Skeletal muscle satellite cell (primary cell): ENCODE measurements at regions not wholly inside any gene's neighbourhood (a gene's known extent, or its start where the extent isn't known, plus 50 kb on each side); places are given as distances from the start of the nearest gene placed in this dataset.

ENCODE experiments used
- H3K27me3 ChIP-seq: 2 replicates; pipeline ENCODE4 v1.7.0; 2013; ENCODE audit warnings: low read length; ENCODE audit not compliant: control insufficient read depth, insufficient read depth
- H3K36me3 ChIP-seq: 2 replicates; pipeline ENCODE4 v1.7.0; 2013; ENCODE audit warnings: mild to moderate bottlenecking, control low read depth, low read length; ENCODE audit not compliant: insufficient read depth
- H3K4me1 ChIP-seq: 2 replicates; pipeline ENCODE4 v1.7.0; 2013; ENCODE audit warnings: low read length; ENCODE audit not compliant: control insufficient read depth, insufficient read depth
- H3K4me2 ChIP-seq: 2 replicates; pipeline ENCODE4 v1.7.0; 2013; ENCODE audit warnings: mild to moderate bottlenecking, low read length
- H3K4me3 ChIP-seq: 2 replicates; pipeline ENCODE4 v1.7.0; 2013; ENCODE audit warnings: low read length
- H3K9ac ChIP-seq: 2 replicates; pipeline ENCODE4 v1.7.0; 2013; ENCODE audit warnings: mild to moderate bottlenecking, low read depth, low read length, moderate library complexity
- H3K9me3 ChIP-seq: replicated peaks from 2 replicates; pipeline ENCODE4 v1.7.0; 2013; ENCODE audit warnings: mild to moderate bottlenecking, control low read depth, low read length

GRCh38 chr6:134844120-134844519, 105.8 kb downstream of the ALDH8A1 start:
- no peak overlapping the region for H3K4me3 ChIP-seq

GRCh38 chr6:134840086-134840867, 109.6 kb downstream of the ALDH8A1 start:
- Histone ChIP-seq H3K4me2 (no peak overlapping the region), H3K4me1 (peaks cover 7% of the 10 kb centered on the region)

More at GRCh38 chr6:134844120-134844519, 105.8 kb downstream of the ALDH8A1 start:
- H3K27me3 ChIP-seq = peaks cover 5% of the 10 kb centered on the region
- no peak overlapping the region for H3K4me2 ChIP-seq
- no peak overlapping the region for H3K9ac ChIP-seq
- no peaks in the 10 kb centered on the region for H3K9me3 ChIP-seq
- no peaks in the 10 kb centered on the region for H3K4me1 ChIP-seq
- H3K36me3 ChIP-seq = no peaks in the 10 kb centered on the region

DNA sequence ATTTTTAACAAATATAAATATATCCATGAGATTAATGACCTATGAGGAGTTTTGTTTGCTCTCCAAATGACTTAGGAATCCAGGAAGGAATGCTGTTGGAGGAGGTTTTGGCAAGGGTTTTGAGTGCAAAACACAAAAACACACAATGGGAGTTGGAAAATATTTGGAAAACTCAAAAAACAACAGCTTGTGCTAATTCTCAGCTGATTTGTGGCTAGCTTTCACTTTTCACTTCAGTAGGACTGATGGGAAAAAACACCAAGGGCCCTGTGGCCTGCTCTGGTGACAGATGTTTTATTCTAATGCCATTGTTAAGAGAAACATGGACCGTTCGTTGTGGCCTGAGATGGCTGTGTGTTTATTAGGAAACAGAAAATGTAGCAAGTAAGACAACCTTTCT, 113.9 kb downstream of the ALDH8A1 start:
- Histone ChIP-seq H3K36me3 (no peaks in the 10 kb centered on the region), H3K4me1 (peaks cover 7% of the 10 kb centered on the region), H3K4me3 (no peak overlapping the region), H3K9ac (no peak overlapping the region), H3K27me3 (no peaks in the 10 kb centered on the region), H3K4me2 (no peak overlapping the region), H3K9me3 (no peaks in the 10 kb centered on the region)

More at GRCh38 chr6:134840086-134840867, 109.6 kb downstream of the ALDH8A1 start:
- H3K9ac ChIP-seq = no peak overlapping the region
- no peaks in the 10 kb centered on the region for H3K36me3 ChIP-seq
- no peak overlapping the region for H3K4me3 ChIP-seq
- no peaks in the 10 kb centered on the region for H3K9me3 ChIP-seq
- H3K27me3 ChIP-seq = no peaks in the 10 kb centered on the region

DNA sequence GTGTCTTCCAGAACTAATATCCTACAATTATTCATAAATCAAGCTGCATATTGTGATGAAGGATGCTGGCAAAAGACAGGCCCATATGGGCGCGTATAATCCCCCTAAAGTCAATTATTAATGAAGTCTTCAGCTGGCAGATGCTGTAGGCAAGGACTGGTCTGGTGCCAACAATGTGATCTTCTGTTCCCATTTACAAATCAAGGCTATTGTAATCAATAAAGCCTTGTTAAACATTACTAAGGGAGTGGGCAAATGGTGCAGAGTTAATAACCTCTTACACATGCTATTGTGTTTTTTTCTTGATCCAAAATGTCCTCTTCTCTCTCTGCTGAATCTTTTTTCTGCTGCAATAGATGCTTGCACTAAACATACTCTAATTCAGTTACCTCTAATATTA, 119.0 kb downstream of the ALDH8A1 start:
- Histone ChIP-seq H3K9me3 (no peaks in the 10 kb centered on the region), H3K4me3 (no peak overlapping the region), H3K36me3 (no peaks in the 10 kb centered on the region), H3K4me1 (peaks cover 15% of the 10 kb centered on the region), H3K27me3 (no peaks in the 10 kb centered on the region), H3K4me2 (no peak overlapping the region), H3K9ac (no peak overlapping the region)

DNA sequence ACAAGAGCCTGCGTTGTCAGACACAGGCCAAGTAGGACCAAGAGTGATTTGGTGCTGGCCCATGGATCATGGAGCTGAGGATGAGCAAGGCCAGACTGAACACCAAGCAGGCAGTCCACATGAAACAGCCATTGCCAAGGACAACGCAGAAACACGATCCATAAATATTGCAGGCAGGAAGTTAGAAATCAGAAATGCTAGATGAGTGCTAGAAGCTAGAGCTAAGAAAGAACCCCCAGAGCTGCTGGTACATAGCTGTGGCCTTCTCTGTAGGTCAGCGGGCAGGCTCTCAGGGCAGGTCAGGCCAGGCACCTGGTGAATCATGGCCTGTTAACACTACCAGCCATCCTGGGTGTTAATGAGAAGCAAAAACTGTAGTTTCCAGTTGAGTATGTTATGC, 119.7 kb downstream of the ALDH8A1 start:
- H3K9ac ChIP-seq = no peak overlapping the region
- H3K4me3 ChIP-seq = no peak overlapping the region
- no peak overlapping the region for H3K4me2 ChIP-seq
- no peaks in the 10 kb centered on the region for H3K9me3 ChIP-seq
- no peaks in the 10 kb centered on the region for H3K27me3 ChIP-seq
- no peaks in the 10 kb centered on the region for H3K36me3 ChIP-seq
- peaks cover 13% of the 10 kb centered on the region for H3K4me1 ChIP-seq

DNA sequence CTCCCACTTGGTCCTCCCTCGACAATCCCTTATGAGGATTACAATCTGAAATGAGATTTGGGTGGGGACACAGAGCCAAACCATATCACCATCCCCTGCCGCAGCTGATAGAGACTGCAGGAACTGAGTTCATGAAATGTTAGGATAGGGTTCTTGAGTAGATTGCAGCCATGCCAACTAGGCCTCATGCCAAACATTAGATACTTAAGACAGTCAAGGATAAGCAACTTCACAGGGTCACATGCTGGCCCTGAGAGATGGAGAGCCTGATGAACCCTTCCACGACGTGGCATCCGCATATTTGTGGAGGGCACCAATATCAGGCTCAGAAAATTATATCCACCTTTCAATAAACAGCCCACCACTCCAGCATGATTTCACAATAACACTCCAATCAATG, 121.3 kb downstream of the ALDH8A1 start:
- Histone ChIP-seq H3K9ac (no peak overlapping the region), H3K4me2 (no peak overlapping the region), H3K9me3 (no peaks in the 10 kb centered on the region), H3K4me1 (peaks cover 13% of the 10 kb centered on the region), H3K4me3 (no peak overlapping the region), H3K36me3 (no peaks in the 10 kb centered on the region), H3K27me3 (no peaks in the 10 kb centered on the region)

GRCh38 chr6:134826889-134827737, 122.8 kb downstream of the ALDH8A1 start:
- peak overlapping the region; percentile 16 for H3K4me3 ChIP-seq
- no peak overlapping the region for H3K9ac ChIP-seq
- peak overlapping the region; percentile 33 for H3K4me2 ChIP-seq
- H3K27me3 ChIP-seq = no peaks in the 10 kb centered on the region
- peaks cover 20% of the 10 kb centered on the region for H3K4me1 ChIP-seq
- no peaks in the 10 kb centered on the region for H3K9me3 ChIP-seq
- H3K36me3 ChIP-seq = no peaks in the 10 kb centered on the region

DNA sequence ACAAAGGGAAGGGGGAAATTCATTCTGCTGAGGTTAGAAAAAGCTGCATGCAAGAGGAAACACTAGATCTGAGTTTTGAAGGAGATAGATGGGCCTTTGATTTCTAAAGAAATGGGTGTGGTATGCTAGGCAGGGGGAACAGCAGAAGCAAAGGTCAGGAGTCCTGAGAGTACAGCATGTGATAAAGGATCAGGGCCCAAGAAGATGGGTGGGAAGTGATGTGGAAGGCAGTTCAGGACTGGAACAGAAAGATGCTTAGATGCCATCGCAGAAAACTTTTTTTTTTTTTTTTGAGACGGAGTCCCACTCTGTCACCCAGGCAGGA, 126.2 kb downstream of the ALDH8A1 start:
- Histone ChIP-seq H3K4me3 (no peak overlapping the region), H3K9ac (no peak overlapping the region), H3K9me3 (no peaks in the 10 kb centered on the region), H3K27me3 (no peaks in the 10 kb centered on the region), H3K36me3 (no peaks in the 10 kb centered on the region), H3K4me2 (no peak overlapping the region), H3K4me1 (peaks cover 43% of the 10 kb centered on the region)

DNA sequence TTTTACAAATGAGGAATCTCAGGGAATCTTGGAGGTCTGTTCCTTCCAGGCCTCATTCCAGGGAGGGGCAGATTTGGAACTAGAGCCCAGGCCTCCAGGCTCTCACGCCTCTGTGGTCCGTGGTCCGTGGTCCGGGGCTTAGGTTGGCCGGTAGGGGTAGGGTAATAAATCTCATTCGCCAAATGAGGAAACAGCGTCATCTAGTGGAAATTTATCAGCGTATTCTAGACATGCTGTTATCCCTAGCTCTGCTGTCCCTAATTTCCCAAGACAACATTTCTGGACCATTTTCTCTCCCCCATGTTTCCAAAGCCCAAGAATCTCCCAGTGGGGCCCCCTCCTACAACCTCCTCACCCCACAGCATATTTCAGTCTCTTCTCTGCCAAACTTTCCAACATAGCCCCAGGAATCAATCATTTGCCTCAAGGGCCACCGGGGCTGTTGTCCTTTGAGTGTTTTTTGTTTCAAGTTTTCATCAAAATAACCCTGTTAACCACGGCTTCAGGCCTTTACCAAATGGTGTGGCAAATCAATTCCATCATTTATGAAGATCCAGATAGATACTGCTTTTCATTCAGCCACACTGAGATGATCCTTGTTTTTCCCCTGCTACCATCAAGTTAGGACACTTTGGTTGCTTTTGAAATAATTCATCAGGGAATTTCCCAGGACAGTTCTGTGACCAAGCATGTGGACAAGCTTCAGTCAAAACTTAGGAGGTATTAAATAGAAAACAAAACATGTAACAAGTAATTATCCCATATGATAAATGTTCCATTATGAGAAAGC, 126.8 kb downstream of the ALDH8A1 start:
- H3K4me2 ChIP-seq = no peak overlapping the region
- no peak overlapping the region for H3K4me3 ChIP-seq
- H3K9me3 ChIP-seq = no peaks in the 10 kb centered on the region
- H3K4me1 ChIP-seq = peaks cover 43% of the 10 kb centered on the region
- peak overlapping the region; percentile 66 for H3K9ac ChIP-seq
- no peaks in the 10 kb centered on the region for H3K27me3 ChIP-seq
- no peaks in the 10 kb centered on the region for H3K36me3 ChIP-seq

DNA sequence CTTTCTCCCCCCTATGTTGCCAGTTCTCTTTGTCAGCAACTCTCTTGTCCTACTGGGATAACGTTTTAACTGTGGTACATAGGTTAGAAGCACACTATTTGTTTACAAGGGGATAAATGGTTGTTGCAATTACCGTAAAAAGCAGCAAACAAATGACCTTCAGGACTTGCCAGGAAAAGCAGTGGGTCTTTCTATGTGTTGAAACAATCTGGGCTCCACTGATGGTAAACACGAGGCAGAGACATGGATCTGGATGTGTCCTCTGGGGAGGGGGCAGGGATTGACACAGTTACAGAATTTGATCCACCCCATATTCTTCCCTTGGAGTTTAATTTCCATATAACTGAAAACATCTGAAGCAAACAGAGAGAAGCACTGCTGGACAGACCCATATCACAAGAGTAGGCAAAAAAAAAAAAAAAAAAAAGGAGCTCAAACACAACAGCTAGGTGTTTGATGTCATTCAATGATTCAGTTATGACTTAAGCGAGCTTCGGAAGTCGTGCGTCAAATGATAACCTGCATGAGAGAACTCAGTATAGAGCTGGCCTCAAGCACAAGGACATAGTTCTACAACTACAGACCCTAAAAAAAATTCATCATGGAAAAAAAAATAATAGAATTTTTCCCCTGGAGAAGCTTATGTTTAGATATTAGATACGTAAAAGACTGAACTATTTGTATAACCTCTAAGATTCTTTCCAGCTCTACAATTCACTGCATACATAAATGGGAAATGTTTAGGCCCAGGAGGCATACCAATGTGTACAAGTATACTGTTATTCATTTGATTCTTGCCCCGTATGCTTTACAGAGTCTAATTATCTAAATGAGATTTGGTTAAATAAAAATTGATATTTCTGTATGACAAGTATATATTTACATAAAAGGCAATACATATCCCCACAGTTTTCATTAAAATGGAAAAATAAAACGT, 127.7 kb downstream of the ALDH8A1 start:
- H3K4me1 ChIP-seq = peaks cover 42% of the 10 kb centered on the region
- H3K9ac ChIP-seq = peak overlapping the region; percentile 66
- no peaks in the 10 kb centered on the region for H3K9me3 ChIP-seq
- no peak overlapping the region for H3K4me2 ChIP-seq
- H3K36me3 ChIP-seq = no peaks in the 10 kb centered on the region
- no peaks in the 10 kb centered on the region for H3K27me3 ChIP-seq
- H3K4me3 ChIP-seq = no peak overlapping the region
